ENCODE measurements at regions not wholly inside any gene's neighbourhood (a gene's known extent, or its start where the extent isn't known, plus 50 kb on each side); places are given as distances from the start of the nearest gene placed in this dataset.

DNA sequence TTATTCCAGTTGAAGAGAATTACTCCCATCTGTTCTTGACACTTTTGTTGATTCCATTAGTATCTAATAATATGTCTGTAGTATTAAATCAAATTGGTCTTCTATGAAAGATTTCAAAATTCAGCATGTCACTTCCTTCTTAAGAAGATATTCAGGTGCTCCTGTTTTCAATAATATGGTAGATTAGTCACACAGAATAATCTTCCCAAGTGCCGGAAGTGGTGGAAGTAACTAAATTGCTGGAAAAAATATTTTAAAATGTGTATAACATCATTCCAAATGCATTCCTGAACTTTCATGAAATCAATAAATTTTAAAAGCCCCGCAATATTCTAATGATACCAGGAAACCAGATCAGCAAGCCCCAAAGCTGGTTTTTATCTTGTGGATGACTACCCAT lies 281.3 kb downstream of the EPM2A start:
- Histone ChIP-seq H3K9me3 (ENCODE audit: control insufficient read depth, insufficient read depth, low read length) (no peaks in the 10 kb centered on the region), H3K4me1 (ENCODE audit: control insufficient read depth, insufficient read depth, low read length) (no peaks in the 10 kb centered on the region), H3K4me3 (ENCODE audit: low read depth, low read length) (no peak overlapping the region)

DNA sequence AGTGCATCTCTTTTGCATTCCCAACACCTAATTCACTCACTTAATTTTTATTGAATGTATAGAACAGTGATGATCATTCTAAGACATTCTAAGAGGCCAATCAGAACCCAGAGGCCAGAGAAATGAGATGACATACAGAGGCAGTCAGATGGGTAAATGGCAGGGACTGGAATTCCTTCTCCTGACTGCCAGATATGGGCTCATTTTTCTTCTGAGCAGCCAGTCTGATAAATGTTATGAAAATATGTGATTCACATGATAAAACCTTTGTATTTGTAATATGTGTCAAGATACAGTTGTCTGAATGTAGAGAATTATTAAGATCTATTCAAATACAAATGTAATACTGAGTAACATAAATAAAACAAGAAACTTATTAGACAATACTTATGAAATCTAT lies 277.8 kb downstream of the EPM2A start:
- Histone ChIP-seq H3K4me3 (ENCODE audit: low read depth, low read length) (no peak overlapping the region), H3K36me3 (ENCODE audit: control insufficient read depth, insufficient read depth, low read length) (no peaks in the 10 kb centered on the region), H3K4me1 (ENCODE audit: control insufficient read depth, insufficient read depth, low read length) (no peaks in the 10 kb centered on the region), H3K9me3 (ENCODE audit: control insufficient read depth, insufficient read depth, low read length) (no peaks in the 10 kb centered on the region), H3K27me3 (ENCODE audit: control insufficient read depth, insufficient read depth, low read length) (no peaks in the 10 kb centered on the region), H3K9ac (ENCODE audit: low read depth, low read length) (no peak overlapping the region)

More for the DNA sequence above, 281.3 kb downstream of the EPM2A start:
- H3K9ac ChIP-seq (ENCODE audit: low read depth, low read length): no peak overlapping the region
- no peaks in the 10 kb centered on the region for H3K36me3 ChIP-seq (ENCODE audit: control insufficient read depth, insufficient read depth, low read length)
- no peaks in the 10 kb centered on the region for H3K27me3 ChIP-seq (ENCODE audit: control insufficient read depth, insufficient read depth, low read length)

DNA sequence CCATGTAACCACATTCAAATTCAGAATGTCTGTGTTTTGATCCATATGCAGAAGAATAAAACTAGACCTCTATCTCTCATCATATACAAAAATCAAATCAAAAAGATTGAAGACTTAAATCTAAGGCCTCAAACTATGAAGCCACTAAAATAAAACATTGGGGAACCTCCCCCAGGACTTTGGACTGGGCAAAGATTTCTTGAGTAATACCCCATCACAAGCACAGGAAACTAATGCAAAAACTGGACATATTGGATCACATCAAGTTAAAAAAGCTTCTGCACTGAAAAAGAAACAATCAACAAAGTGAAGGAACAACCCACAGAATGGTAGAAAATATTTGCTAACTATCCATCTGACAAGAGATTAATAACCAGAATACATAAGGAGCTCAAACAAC lies 266.8 kb downstream of the EPM2A start:
- Histone ChIP-seq H3K9me3 (ENCODE audit: control insufficient read depth, insufficient read depth, low read length) (no peaks in the 10 kb centered on the region), H3K4me1 (ENCODE audit: control insufficient read depth, insufficient read depth, low read length) (no peaks in the 10 kb centered on the region), H3K4me3 (ENCODE audit: low read depth, low read length) (no peak overlapping the region), H3K27me3 (ENCODE audit: control insufficient read depth, insufficient read depth, low read length) (no peaks in the 10 kb centered on the region), H3K36me3 (ENCODE audit: control insufficient read depth, insufficient read depth, low read length) (no peaks in the 10 kb centered on the region), H3K9ac (ENCODE audit: low read depth, low read length) (no peak overlapping the region)

DNA sequence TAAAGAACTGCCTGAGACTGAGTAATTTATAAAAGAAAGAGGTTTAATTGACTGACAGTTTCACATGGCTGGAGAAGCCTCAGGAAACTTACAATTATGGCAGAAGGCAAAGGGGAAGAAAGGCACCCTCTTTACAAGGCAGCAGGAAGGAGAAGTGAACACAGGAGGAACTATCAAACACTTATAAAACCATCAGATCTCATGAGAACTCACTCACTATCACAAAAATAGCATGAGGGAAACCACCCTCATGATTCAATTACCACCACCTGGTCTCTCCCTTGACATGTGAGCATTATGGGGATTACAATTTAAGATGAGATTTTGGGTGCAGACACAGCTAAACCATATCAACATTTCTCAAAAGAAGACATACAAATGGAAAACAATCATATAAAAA lies 266.3 kb downstream of the EPM2A start:
- no peaks in the 10 kb centered on the region for H3K27me3 ChIP-seq (ENCODE audit: control insufficient read depth, insufficient read depth, low read length)
- H3K4me3 ChIP-seq (ENCODE audit: low read depth, low read length): no peak overlapping the region
- H3K9me3 ChIP-seq (ENCODE audit: control insufficient read depth, insufficient read depth, low read length): no peaks in the 10 kb centered on the region
- no peak overlapping the region for H3K9ac ChIP-seq (ENCODE audit: low read depth, low read length)
- H3K36me3 ChIP-seq (ENCODE audit: control insufficient read depth, insufficient read depth, low read length): no peaks in the 10 kb centered on the region
- H3K4me1 ChIP-seq (ENCODE audit: control insufficient read depth, insufficient read depth, low read length): no peaks in the 10 kb centered on the region

DNA sequence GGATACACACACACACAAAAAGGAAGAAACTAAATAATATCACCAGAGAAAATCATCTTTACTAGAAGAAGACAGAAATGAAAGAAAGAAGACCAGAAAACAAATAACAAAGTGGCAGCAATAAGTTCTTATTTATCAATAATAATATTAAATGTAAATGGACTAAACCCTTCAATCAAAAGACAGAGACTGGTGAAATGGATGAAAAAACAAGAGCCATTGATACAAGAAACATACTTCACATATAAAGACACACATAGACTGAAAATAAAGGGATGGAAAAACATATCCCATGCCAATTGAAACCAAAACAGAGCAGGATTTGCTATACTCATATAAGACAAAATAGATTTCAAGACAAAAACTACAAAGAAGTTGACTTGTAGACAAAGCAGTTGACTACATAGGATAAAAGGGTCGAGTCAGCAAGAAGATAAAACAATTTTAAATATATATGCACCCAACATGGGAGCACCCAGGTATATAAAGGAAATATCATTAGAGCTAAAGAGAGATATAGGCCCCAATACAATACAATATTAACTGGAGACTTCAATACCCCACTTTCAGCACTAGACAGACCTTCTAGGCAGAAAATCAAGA lies 259.4 kb downstream of the EPM2A start:
- Histone ChIP-seq H3K9ac (ENCODE audit: low read depth, low read length) (no peak overlapping the region), H3K27me3 (ENCODE audit: control insufficient read depth, insufficient read depth, low read length) (no peaks in the 10 kb centered on the region), H3K4me3 (ENCODE audit: low read depth, low read length) (no peak overlapping the region), H3K4me1 (ENCODE audit: control insufficient read depth, insufficient read depth, low read length) (no peaks in the 10 kb centered on the region), H3K9me3 (ENCODE audit: control insufficient read depth, insufficient read depth, low read length) (no peaks in the 10 kb centered on the region), H3K36me3 (ENCODE audit: control insufficient read depth, insufficient read depth, low read length) (no peaks in the 10 kb centered on the region)

DNA sequence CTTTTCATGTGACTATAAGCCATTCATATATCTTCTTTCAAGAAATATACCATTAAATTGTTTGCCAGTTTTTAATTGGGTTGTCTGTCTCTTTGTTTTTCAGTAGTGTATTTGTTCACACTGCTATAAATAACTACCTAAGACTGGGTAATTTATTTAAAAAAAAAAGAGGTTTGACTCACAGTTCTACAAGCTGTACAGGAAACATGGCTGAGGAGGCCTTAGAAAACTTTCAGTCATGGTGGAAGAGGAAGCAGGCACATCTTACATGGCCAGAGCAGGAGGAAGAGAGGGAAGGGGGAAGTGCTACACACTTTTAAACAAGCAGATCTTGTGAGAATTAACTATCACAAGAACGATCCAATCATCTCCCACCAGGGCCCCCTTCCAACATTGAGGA lies 255.3 kb downstream of the EPM2A start:
- no peaks in the 10 kb centered on the region for H3K36me3 ChIP-seq (ENCODE audit: control insufficient read depth, insufficient read depth, low read length)

DNA sequence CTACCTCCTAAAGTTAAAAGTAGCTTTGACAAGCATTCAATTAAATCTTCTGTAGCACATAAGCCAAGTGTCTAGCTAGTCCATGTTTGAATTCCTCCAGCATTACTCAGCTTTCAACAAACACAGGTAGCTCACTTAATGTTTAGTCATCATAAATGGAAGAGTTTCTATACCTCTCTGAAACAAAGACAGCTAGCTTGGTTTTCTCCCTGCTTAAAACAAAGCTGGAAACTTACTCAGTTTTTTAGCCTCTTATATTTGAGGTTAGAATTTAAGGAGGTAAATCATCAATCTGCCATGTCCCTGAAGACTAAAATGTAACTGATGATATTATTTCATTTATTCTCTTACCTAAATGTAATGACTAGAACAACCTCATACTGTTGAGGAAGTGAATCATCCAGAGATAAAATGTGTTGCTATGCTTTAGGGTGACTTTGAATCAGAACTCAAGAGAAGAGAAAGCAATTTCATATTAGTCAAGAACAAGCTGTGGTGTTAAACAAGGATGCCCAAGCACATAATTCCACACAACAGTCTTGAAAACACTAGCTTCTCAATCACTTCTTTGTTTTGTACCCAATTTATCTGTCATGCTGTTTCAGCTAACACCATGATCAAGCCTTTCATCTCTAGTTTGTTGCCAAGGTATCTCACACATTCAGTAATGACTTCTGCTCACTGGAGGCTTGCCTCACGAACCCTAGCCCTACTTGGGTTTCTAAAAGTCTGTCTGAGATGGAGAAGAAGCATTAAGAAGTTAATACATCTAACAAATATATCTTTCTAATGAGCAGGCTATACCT lies 251.9 kb downstream of the EPM2A start:
- Histone ChIP-seq H3K36me3 (ENCODE audit: control insufficient read depth, insufficient read depth, low read length) (no peaks in the 10 kb centered on the region), H3K4me3 (ENCODE audit: low read depth, low read length) (no peak overlapping the region), H3K27me3 (ENCODE audit: control insufficient read depth, insufficient read depth, low read length) (no peaks in the 10 kb centered on the region), H3K9me3 (ENCODE audit: control insufficient read depth, insufficient read depth, low read length) (no peaks in the 10 kb centered on the region), H3K4me1 (ENCODE audit: control insufficient read depth, insufficient read depth, low read length) (no peaks in the 10 kb centered on the region), H3K9ac (ENCODE audit: low read depth, low read length) (no peak overlapping the region)

More for the DNA sequence above, 255.3 kb downstream of the EPM2A start:
- Histone ChIP-seq H3K4me3 (ENCODE audit: low read depth, low read length) (no peak overlapping the region), H3K4me1 (ENCODE audit: control insufficient read depth, insufficient read depth, low read length) (no peaks in the 10 kb centered on the region), H3K9ac (ENCODE audit: low read depth, low read length) (no peak overlapping the region), H3K27me3 (ENCODE audit: control insufficient read depth, insufficient read depth, low read length) (no peaks in the 10 kb centered on the region), H3K9me3 (ENCODE audit: control insufficient read depth, insufficient read depth, low read length) (no peaks in the 10 kb centered on the region)

DNA sequence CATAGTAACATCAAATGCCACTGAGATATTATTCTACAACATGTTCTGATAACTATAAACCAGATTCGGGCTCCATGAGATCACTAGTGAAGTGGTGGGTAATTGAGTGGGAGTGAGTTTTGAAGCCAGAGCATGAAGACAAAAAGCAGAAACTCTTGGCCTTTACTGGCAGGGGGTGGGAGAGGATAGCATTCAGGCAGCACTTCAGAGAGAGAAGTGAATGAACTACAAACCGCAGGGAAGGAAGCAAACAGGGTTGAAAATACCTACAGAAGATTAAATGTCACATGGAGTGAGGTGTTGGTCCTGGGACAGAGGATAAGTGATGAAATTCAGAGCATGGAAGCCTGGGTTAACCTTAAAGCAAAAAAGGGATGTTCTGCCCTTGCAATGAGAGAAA lies 250.0 kb downstream of the EPM2A start:
- no peaks in the 10 kb centered on the region for H3K27me3 ChIP-seq (ENCODE audit: control insufficient read depth, insufficient read depth, low read length)
- H3K36me3 ChIP-seq (ENCODE audit: control insufficient read depth, insufficient read depth, low read length): no peaks in the 10 kb centered on the region

DNA sequence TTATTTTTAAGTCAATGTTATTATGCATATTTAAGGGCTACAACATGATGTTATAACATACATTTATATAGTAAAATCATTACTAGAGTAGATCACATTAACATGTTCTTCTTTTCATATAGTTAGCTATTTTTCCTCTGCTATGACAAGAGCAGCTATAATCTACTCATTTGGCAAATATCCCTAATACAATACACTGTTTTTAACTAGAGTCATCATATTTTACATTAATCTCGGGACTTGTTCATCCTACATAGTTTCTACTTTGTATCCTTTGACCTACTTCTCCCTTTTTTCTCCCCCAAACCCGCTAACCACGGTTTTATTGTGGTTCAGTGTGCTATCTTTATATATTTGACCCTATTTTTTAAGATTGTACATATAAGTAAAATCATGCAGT lies 249.0 kb downstream of the EPM2A start:
- Histone ChIP-seq H3K4me3 (ENCODE audit: low read depth, low read length) (no peak overlapping the region), H3K9me3 (ENCODE audit: control insufficient read depth, insufficient read depth, low read length) (no peaks in the 10 kb centered on the region), H3K9ac (ENCODE audit: low read depth, low read length) (no peak overlapping the region), H3K4me1 (ENCODE audit: control insufficient read depth, insufficient read depth, low read length) (no peaks in the 10 kb centered on the region), H3K36me3 (ENCODE audit: control insufficient read depth, insufficient read depth, low read length) (no peaks in the 10 kb centered on the region), H3K27me3 (ENCODE audit: control insufficient read depth, insufficient read depth, low read length) (no peaks in the 10 kb centered on the region)

More for the DNA sequence above, 250.0 kb downstream of the EPM2A start:
- Histone ChIP-seq H3K9me3 (ENCODE audit: control insufficient read depth, insufficient read depth, low read length) (no peaks in the 10 kb centered on the region), H3K4me1 (ENCODE audit: control insufficient read depth, insufficient read depth, low read length) (no peaks in the 10 kb centered on the region), H3K9ac (ENCODE audit: low read depth, low read length) (no peak overlapping the region), H3K4me3 (ENCODE audit: low read depth, low read length) (no peak overlapping the region)

DNA sequence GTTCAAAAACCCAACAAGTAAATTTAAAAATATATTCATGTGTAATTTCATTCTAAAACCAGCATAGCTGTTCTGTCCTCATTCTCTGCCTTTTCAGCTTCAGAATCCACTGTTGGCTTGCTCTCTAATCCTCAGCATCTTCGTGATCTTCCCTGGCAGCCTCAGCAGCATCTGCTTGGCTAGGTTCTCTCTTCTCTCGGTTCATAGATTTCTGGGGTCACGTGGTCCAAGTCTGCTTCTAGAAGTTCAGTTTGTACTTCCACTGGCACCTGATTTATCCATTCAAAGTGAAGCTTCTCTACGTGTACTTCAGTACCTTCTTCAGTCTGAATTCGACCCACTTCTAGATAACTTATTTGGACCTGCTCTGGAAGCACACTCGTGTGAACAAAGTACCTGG lies 245.7 kb downstream of the EPM2A start:
- Histone ChIP-seq H3K27me3 (ENCODE audit: control insufficient read depth, insufficient read depth, low read length) (no peaks in the 10 kb centered on the region), H3K9ac (ENCODE audit: low read depth, low read length) (no peak overlapping the region), H3K9me3 (ENCODE audit: control insufficient read depth, insufficient read depth, low read length) (no peaks in the 10 kb centered on the region), H3K4me3 (ENCODE audit: low read depth, low read length) (no peak overlapping the region), H3K36me3 (ENCODE audit: control insufficient read depth, insufficient read depth, low read length) (no peaks in the 10 kb centered on the region), H3K4me1 (ENCODE audit: control insufficient read depth, insufficient read depth, low read length) (no peaks in the 10 kb centered on the region)

DNA sequence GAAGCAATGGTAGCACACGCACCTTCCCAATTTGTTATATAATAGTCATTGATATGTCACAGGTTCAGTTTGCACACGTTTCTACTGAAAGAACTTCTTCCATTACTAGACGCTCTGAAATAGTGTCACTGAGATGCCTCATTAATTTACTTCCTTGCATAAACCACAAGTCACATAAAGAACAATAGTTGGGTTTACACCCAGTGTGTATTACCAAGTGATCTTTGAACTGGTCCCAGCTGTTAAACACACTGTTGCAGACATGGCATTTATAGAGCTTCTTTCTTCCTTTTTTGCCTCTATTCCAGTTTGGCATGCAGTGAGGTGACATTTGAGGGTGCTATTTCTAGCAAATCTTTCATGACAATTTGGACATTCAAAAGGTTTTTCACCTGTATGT lies 245.3 kb downstream of the EPM2A start:
- Histone ChIP-seq H3K4me3 (ENCODE audit: low read depth, low read length) (no peak overlapping the region), H3K4me1 (ENCODE audit: control insufficient read depth, insufficient read depth, low read length) (no peaks in the 10 kb centered on the region), H3K27me3 (ENCODE audit: control insufficient read depth, insufficient read depth, low read length) (no peaks in the 10 kb centered on the region), H3K9me3 (ENCODE audit: control insufficient read depth, insufficient read depth, low read length) (no peaks in the 10 kb centered on the region), H3K36me3 (ENCODE audit: control insufficient read depth, insufficient read depth, low read length) (no peaks in the 10 kb centered on the region), H3K9ac (ENCODE audit: low read depth, low read length) (no peak overlapping the region)

DNA sequence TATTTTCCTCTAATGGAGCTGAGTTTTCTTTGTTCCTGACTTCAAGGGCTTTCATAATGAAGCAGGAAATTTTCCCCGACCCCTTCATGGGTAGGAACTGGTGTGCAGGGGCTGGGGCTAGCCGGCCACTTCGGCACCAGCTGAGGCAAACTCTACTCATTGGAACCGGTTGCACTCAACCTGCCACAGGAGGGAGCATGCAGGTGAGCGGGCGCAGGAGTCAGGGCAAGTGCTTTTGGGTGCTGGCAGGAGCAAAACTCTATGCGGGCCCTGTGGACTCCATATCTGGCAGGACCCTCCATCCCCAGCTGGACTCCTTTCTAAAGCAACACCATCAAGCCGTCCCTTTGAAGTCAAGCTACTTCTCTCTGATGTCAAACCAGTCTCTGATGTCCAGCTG lies 244.2 kb downstream of the EPM2A start:
- H3K4me1 ChIP-seq (ENCODE audit: control insufficient read depth, insufficient read depth, low read length): no peaks in the 10 kb centered on the region
- H3K27me3 ChIP-seq (ENCODE audit: control insufficient read depth, insufficient read depth, low read length): no peaks in the 10 kb centered on the region
- H3K9me3 ChIP-seq (ENCODE audit: control insufficient read depth, insufficient read depth, low read length): no peaks in the 10 kb centered on the region
- no peaks in the 10 kb centered on the region for H3K36me3 ChIP-seq (ENCODE audit: control insufficient read depth, insufficient read depth, low read length)
- H3K9ac ChIP-seq (ENCODE audit: low read depth, low read length): no peak overlapping the region
- no peak overlapping the region for H3K4me3 ChIP-seq (ENCODE audit: low read depth, low read length)
